ENCODE measurements at regions not wholly inside any gene's neighbourhood (a gene's known extent, or its start where the extent isn't known, plus 50 kb on each side); places are given as distances from the start of the nearest gene placed in this dataset.

DNA sequence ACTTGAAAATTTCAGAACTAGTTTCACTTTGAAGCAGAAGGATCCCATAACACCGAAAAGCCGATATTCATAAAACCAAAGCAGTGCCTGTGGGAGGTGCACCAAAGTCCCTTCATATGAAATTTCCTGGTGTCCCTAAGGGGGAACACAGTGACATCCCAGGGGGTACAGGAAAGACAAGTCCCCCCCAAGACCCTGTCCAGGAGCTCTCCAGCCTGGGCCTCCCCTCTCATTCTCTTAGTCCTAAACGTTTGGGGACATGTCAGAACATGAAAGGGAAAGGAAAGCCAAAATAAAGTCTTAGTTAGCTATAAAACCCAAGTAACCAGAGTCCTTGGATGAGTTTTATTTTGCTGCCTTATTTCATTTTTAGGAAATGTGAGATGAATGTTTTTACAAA, 56.6 kb downstream of the MRPL57 start:
- no peak for DNase-seq (ENCODE audit: low read depth)
- Histone ChIP-seq H3K79me2 (ENCODE audit: insufficient read depth, low read length) (no peaks in the 10 kb centered on the region), H3K9ac (ENCODE audit: low read length) (no peak overlapping the region), H2AFZ (ENCODE audit: low read depth, low read length) (no peak overlapping the region), H3K9me3 (ENCODE audit: insufficient read depth, low read depth, low read length) (no peaks in the 10 kb centered on the region), H3K27me3 (ENCODE audit: insufficient read depth, low read length) (peaks cover 2% of the 10 kb centered on the region), H3K36me3 (ENCODE audit: insufficient read depth, low read length) (no peaks in the 10 kb centered on the region), H3K4me1 (ENCODE audit: insufficient read depth, low read length) (no peaks in the 10 kb centered on the region), H3K27ac (ENCODE audit: low read depth, low read length) (no peak overlapping the region), H3K4me2 (ENCODE audit: low read length) (no peak overlapping the region), H3K4me3 (ENCODE audit: insufficient read depth, low read depth, low read length) (no peak overlapping the region), H4K20me1 (ENCODE audit: insufficient read depth, low read length) (no peaks in the 10 kb centered on the region)
- Mint-ChIP-seq H3K27ac (ENCODE audit: unreplicated experiment) (no peak overlapping the region), H3K36me3 (ENCODE audit: low read depth, unreplicated experiment) (no peaks in the 10 kb centered on the region), H3K4me3 (ENCODE audit: unreplicated experiment) (no peak overlapping the region), H3K9me3 (ENCODE audit: unreplicated experiment) (peaks cover 3% of the 10 kb centered on the region), H3K27me3 (ENCODE audit: low read depth, unreplicated experiment) (peaks cover 3% of the 10 kb centered on the region), H3K4me1 (ENCODE audit: low read depth, unreplicated experiment) (no peaks in the 10 kb centered on the region)
- TF ChIP-seq, protein P1, sequence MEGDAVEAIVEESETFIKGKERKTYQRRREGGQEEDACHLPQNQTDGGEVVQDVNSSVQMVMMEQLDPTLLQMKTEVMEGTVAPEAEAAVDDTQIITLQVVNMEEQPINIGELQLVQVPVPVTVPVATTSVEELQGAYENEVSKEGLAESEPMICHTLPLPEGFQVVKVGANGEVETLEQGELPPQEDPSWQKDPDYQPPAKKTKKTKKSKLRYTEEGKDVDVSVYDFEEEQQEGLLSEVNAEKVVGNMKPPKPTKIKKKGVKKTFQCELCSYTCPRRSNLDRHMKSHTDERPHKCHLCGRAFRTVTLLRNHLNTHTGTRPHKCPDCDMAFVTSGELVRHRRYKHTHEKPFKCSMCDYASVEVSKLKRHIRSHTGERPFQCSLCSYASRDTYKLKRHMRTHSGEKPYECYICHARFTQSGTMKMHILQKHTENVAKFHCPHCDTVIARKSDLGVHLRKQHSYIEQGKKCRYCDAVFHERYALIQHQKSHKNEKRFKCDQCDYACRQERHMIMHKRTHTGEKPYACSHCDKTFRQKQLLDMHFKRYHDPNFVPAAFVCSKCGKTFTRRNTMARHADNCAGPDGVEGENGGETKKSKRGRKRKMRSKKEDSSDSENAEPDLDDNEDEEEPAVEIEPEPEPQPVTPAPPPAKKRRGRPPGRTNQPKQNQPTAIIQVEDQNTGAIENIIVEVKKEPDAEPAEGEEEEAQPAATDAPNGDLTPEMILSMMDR (IDR thresholded peaks at IDR 0.05; ENCODE audit: insufficient read depth, low read depth, low read length), result no peak
- no peak for TF ChIP-seq EZH2 (IDR thresholded peaks at IDR 0.05; ENCODE audit: insufficient read depth, low read length)
- no peak for FAIRE-seq

DNA sequence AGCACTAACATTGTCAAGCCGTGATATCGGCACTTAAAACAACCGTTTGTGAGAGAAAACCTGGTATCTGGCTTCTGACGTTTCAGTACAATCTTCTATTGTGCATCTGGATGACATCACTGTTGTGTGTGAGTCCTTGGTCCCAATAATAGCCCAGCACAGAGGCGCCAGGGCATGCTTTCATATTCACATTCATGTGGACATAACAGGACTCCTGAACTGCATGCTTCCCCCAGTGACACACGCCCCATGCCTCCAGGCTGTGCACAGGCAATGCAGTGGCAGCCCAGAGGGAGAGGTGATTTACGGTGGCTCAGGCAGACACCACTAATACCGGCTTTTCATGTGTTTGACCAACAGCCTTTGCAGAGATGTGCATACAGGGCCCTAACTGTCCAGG, 58.1 kb downstream of the MRPL57 start:
- peak overlapping the region; percentile 56 for H2AFZ ChIP-seq (ENCODE audit: low read depth, low read length)
- Mint-ChIP-seq H3K4me3 (ENCODE audit: unreplicated experiment) (no peak overlapping the region), H3K27ac (ENCODE audit: unreplicated experiment) (no peak overlapping the region), H3K27me3 (ENCODE audit: low read depth, unreplicated experiment) (no peaks in the 10 kb centered on the region), H3K36me3 (ENCODE audit: low read depth, unreplicated experiment) (no peaks in the 10 kb centered on the region), H3K4me1 (ENCODE audit: low read depth, unreplicated experiment) (no peaks in the 10 kb centered on the region), H3K9me3 (ENCODE audit: unreplicated experiment) (peaks cover 3% of the 10 kb centered on the region)
- H3K36me3 ChIP-seq (ENCODE audit: insufficient read depth, low read length), result no peaks in the 10 kb centered on the region
- FAIRE-seq (peak; percentile 76), DNase-seq (ENCODE audit: low read depth) (no peak)
- no peak for TF ChIP-seq EZH2 (IDR thresholded peaks at IDR 0.05; ENCODE audit: insufficient read depth, low read length)
- TF ChIP-seq, protein P1 (IDR thresholded peaks at IDR 0.05; ENCODE audit: insufficient read depth, low read depth, low read length), result no peak
- H3K27ac ChIP-seq (ENCODE audit: low read depth, low read length), result no peak overlapping the region
- no peaks in the 10 kb centered on the region for H3K79me2 ChIP-seq (ENCODE audit: insufficient read depth, low read length)
- no peaks in the 10 kb centered on the region for H3K4me1 ChIP-seq (ENCODE audit: insufficient read depth, low read length)
- no peak overlapping the region for H3K9ac ChIP-seq (ENCODE audit: low read length)
- H3K9me3 ChIP-seq (ENCODE audit: insufficient read depth, low read depth, low read length), result no peaks in the 10 kb centered on the region
- no peak overlapping the region for H3K4me3 ChIP-seq (ENCODE audit: insufficient read depth, low read depth, low read length)
- H3K4me2 ChIP-seq (ENCODE audit: low read length), result peak overlapping the region; percentile 44
- no peaks in the 10 kb centered on the region for H4K20me1 ChIP-seq (ENCODE audit: insufficient read depth, low read length)
- peaks cover 2% of the 10 kb centered on the region for H3K27me3 ChIP-seq (ENCODE audit: insufficient read depth, low read length)

DNA sequence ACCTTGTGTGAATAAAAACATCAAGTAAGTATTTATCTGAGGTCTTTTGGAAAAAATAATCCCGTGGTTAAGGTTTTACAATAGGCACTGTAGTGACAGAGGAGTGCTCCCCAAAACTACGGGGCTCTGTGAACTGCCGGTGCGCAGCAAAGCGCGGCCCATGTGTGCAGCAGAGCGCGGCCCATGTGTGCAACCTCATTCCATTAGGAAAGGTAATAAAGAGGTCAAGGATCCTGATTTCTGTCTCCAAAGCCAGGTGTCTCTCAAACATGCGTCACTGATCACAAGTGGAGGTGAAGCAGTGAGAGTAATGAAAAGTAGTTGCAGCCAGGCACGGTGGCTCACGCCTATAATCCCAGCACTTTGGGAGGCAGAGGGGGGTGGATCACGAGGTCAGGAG, 58.7 kb downstream of the MRPL57 start:
- no peak for FAIRE-seq
- TF ChIP-seq, protein P1 (IDR thresholded peaks at IDR 0.05; ENCODE audit: insufficient read depth, low read depth, low read length), result no peak
- no peak for TF ChIP-seq EZH2 (IDR thresholded peaks at IDR 0.05; ENCODE audit: insufficient read depth, low read length)
- no peak overlapping the region for H3K4me3 Mint-ChIP-seq (ENCODE audit: unreplicated experiment)
- H4K20me1 ChIP-seq (ENCODE audit: insufficient read depth, low read length), result no peaks in the 10 kb centered on the region
- H3K27ac ChIP-seq (ENCODE audit: low read depth, low read length), result no peak overlapping the region
- no peaks in the 10 kb centered on the region for H3K79me2 ChIP-seq (ENCODE audit: insufficient read depth, low read length)
- H3K9me3 ChIP-seq (ENCODE audit: insufficient read depth, low read depth, low read length), result no peaks in the 10 kb centered on the region
- H3K36me3 ChIP-seq (ENCODE audit: insufficient read depth, low read length), result no peaks in the 10 kb centered on the region
- no peak overlapping the region for H2AFZ ChIP-seq (ENCODE audit: low read depth, low read length)
- H3K9me3 Mint-ChIP-seq (ENCODE audit: unreplicated experiment), result peaks cover 3% of the 10 kb centered on the region
- H3K4me2 ChIP-seq (ENCODE audit: low read length), result no peak overlapping the region
- H3K27ac Mint-ChIP-seq (ENCODE audit: unreplicated experiment), result no peak overlapping the region
- no peaks in the 10 kb centered on the region for H3K4me1 Mint-ChIP-seq (ENCODE audit: low read depth, unreplicated experiment)
- H3K4me3 ChIP-seq (ENCODE audit: insufficient read depth, low read depth, low read length), result no peak overlapping the region
- no peaks in the 10 kb centered on the region for H3K27me3 Mint-ChIP-seq (ENCODE audit: low read depth, unreplicated experiment)
- H3K36me3 Mint-ChIP-seq (ENCODE audit: low read depth, unreplicated experiment), result no peaks in the 10 kb centered on the region
- no peak for DNase-seq (ENCODE audit: low read depth)
- H3K9ac ChIP-seq (ENCODE audit: low read length), result no peak overlapping the region
- no peaks in the 10 kb centered on the region for H3K4me1 ChIP-seq (ENCODE audit: insufficient read depth, low read length)
- peaks cover 2% of the 10 kb centered on the region for H3K27me3 ChIP-seq (ENCODE audit: insufficient read depth, low read length)
